ENCODE measurements at regions not wholly inside any gene's neighbourhood (a gene's known extent, or its start where the extent isn't known, plus 50 kb on each side); places are given as distances from the start of the nearest gene placed in this dataset.

GRCh38 chr3:148208975-148209374, 488.7 kb upstream of the AGTR1 start:
- intact Hi-C loops (cut with micrococcal nuclease): no loop called here

DNA sequence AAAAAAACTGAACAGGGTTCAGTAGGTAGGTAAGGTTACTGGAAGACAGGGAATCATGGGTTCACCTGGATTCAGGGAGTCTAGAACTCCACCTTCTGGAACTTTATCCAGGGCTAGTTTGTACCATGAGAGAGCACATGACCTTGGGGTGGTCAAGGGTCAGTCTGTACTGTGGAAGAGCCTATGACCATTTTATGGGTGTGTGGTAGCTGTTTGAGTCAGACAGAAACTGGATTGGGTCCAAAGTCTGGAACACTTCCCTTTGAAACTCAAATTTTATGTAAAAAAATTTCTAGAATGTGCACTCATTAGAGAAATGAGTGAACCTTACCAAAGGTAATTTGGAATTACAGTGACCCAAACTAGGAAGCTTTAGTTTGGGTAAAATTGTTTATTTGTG, 486.0 kb upstream of the AGTR1 start:
- intact Hi-C loops (cut with micrococcal nuclease): no loop called here

- intact Hi-C loops (cut with micrococcal nuclease): no loop called here
These were observed 483.0 kb upstream of the AGTR1 start for GRCh38 chr3:148214705-148215104.

GRCh38 chr3:148217317-148217716, 480.4 kb upstream of the AGTR1 start:
- intact Hi-C loops (cut with micrococcal nuclease): no loop called here

DNA sequence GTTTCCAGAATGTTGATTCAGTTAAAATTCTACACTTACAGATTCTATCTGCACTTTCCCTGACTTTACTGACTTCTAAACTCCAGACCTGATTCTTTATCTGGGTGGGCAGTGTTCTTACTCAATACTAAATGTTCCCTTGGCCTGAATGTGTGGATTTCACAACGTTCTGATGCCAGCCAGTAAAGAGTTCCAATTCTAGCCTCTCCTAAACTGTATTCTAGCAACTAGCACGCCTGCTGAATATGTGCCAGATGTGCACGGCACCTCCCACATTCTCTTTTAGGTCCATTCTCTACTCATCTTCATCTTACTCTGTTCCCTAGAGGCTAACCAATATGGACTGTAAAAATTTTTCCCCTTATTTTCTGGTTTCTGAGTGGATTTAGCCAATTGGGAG, 479.5 kb upstream of the AGTR1 start:
- intact Hi-C loops (cut with micrococcal nuclease): no loop called here

DNA sequence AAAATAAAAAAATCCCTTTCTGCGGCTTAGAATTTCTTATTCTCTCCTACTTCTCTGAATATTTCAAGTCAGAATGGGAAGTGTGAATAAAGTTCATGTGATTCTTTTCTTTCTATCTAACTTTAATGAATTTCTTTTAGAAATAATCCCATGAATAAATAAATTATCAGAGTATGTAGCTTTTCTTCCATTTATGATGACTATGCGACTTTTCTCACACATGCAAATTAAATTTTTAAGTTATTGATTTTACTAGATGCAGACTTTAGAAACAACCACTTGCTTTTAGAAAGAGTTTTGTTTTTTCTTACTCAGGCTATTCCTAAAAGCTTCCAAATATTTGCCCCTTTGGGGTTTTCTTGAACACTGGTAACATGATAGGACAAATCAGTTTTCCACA, 477.7 kb upstream of the AGTR1 start:
- intact Hi-C loops (cut with micrococcal nuclease): no loop called here

DNA sequence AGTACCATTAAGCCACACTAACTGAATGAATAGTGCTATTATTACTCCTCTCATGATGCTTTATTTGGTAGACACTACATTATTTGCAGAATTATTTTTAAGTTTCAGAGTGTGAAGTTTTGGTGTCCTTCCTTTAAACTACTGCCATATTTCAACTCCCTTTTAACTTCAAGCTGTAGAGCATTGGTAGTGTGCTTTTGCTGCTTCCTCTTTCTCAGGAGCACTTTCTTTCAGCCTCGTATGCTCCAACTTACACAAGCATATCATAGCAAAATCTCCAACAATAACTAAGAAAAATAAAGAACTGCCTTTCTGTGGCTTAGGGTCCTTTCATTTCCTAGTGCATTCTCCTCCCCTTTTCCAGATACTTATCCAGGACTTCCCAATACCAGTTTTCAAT, 476.4 kb upstream of the AGTR1 start:
- intact Hi-C loops (cut with micrococcal nuclease): no loop called here

DNA sequence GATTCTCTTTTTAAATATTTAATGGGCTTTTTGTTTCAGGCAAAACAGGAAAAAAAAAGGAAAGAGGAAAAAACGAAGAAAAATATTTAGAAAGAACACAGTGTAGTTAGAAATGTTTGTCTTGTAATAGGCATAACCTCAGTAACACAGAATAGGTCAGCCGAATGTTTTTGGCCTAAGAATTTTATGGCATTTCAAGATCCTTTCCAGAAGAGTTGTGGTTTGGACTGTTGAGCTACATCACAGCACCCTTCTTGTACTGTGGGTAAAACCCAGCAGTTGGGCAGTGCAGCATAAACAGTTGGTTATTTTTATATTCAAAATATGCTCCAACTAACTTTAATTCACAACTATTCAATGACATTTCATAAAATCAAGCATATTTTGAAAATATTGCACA, 474.4 kb upstream of the AGTR1 start:
- intact Hi-C loops (cut with micrococcal nuclease): no loop called here

GRCh38 chr3:148226246-148226645, 471.5 kb upstream of the AGTR1 start:
- intact Hi-C loops (cut with micrococcal nuclease): no loop called here

GRCh38 chr3:148227534-148227933, 470.2 kb upstream of the AGTR1 start:
- intact Hi-C loops (cut with micrococcal nuclease): no loop called here

- intact Hi-C loops (cut with micrococcal nuclease): no loop called here
These were observed 468.6 kb upstream of the AGTR1 start for GRCh38 chr3:148229107-148229506.

GRCh38 chr3:148230473-148230872, 467.2 kb upstream of the AGTR1 start:
- intact Hi-C loops (cut with micrococcal nuclease): no loop called here

DNA sequence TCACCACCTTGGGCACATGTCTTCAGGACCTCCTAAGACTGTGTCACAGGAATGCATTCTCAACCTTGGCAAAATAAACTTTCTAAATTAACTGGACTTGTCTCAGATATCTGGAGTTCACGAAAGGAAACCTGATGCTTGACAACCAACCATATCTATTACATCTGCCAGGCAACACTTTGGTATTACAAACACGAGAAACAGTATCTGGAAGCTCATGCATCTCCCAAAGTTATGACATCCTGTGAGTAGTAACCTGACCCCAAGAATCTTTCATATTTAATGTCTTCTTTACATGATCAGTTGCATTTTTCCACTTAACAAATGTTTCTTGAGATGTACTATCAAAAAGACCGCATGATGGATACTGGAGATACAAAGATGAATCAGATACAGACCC, 465.3 kb upstream of the AGTR1 start:
- intact Hi-C loops (cut with micrococcal nuclease): no loop called here

DNA sequence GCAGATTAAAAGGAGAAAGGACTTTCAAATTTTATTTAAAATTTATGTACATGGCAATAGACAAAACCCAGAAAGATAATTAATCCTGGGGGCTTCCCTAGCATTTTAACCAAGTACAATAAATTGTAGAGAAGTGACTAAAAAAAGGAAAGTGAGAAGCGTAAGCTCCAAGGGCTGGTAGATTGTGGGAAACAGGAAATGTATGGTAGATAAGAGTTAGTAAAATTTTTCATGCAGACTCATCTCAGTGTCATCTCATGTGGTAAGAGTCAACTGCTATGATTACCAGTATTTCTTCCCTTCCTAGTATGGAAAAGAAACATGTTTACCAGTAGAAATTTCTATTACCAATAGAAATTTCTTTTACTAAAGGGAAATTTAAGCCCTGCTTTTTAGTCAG, 464.3 kb upstream of the AGTR1 start:
- intact Hi-C loops (cut with micrococcal nuclease): no loop called here

- intact Hi-C loops (cut with micrococcal nuclease): no loop called here
These were observed 463.2 kb upstream of the AGTR1 start for GRCh38 chr3:148234536-148234935.

DNA sequence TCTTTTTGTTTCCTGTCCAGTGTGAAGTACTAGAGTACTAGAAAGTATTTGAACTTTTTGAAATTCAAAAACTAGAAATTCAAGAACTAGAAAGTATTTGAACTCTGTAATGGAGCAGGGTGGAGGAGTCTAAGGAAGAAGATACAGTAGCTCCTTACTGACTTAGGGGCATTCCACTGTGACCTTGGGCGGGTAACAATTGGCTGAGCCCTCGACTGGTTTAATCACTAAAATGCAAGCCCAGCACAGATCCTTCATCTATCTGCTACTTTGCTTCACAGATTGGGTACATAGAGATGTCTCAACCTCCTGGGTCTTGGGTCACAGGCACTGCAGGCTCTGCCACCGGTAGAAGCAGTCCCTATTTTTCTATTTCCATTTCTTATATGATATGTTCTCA, 462.1 kb upstream of the AGTR1 start:
- intact Hi-C loops (cut with micrococcal nuclease): no loop called here

DNA sequence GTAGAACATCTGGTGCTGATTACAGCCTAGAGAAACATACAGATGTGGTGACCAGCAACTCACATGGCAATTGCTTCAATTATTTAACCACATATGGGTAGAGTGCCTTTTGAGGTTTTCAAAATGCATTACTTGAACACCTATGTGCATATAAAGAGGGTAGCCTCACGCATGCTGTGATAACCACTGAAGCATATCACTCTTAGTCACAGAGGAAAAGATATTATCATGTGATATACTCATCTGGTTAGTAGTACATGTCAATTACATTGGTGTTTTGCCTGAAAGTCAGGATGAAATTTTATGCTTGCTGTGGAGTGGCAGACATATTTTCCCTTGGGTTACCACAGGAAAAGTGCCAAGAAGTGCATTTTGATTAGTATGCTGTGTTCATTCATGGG, 459.3 kb upstream of the AGTR1 start:
- intact Hi-C loops (cut with micrococcal nuclease): no loop called here

DNA sequence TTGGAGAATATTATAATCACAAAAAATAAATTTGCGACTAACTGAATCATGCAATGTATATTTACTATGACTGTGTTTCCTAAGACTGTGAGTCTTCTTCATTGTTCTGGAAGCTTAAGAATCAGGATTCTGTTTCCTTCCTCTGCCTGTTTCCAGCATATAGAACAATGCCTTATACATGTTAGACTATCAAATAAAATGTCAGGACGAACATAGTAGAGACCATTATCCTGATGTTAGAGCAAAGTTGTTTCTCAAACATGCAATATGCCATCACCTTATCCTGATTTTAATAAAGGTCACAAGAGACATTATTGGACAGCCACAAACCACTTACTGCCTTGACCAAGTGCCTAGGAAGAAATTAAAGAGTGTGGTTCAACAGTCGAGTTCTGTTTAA, 457.4 kb upstream of the AGTR1 start:
- intact Hi-C loops (cut with micrococcal nuclease): no loop called here

- intact Hi-C loops (cut with micrococcal nuclease): no loop called here
These were observed 454.1 kb upstream of the AGTR1 start for GRCh38 chr3:148243609-148244008.

- intact Hi-C loops (cut with micrococcal nuclease): no loop called here
These were observed 451.3 kb upstream of the AGTR1 start for GRCh38 chr3:148246291-148246923.

GRCh38 chr3:148253713-148254112, 444.0 kb upstream of the AGTR1 start:
- intact Hi-C loops (cut with micrococcal nuclease): no loop called here

- intact Hi-C loops (cut with micrococcal nuclease): no loop called here
These were observed 443.3 kb upstream of the AGTR1 start for GRCh38 chr3:148254402-148254801.

DNA sequence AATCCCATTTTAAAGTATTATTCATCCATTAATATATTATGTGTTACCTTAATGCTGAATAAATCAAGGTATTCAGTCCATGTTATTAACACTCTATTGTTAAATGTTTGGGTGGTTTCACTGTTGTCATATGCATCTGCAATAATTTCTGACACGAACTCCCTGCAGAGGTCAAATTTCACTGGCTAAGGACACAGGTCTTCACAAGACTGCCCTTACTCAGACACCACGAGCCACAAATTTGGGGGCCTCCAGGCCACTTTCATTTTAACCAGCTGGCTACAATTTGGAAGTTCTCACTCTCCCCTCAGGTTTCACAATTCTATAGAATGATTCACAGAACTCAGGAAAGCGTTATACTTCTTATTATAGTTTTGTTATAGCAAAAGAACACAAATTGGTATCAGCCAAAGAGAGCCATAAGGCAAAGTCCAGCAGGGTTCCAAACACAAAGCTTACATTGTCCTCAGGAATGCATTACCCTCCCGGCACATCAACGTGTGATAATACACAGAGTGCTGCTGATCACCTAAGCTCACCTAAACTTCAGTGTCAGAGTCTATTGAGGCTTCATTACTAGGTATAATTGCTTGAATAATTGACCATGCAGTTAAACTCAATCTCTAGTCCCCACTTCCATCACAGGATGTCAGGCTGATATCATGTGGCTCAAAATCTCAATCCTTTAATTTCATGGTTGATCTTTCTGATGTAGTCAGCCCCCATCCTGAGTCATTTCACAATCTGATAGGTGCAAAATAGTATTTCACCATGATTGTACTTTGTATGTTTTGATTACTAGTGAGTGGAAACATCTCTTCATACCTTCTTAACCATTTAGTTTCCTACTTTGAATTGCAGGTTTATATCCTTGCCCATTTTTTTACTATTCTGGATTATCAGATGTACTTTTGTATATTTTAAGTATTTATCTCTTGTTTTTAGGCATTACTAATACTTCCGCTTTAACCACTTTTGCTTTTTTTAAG, 441.4 kb upstream of the AGTR1 start:
- intact Hi-C loops (cut with micrococcal nuclease): no loop called here
